ENCODE measurements at regions not wholly inside any gene's neighbourhood (a gene's known extent, or its start where the extent isn't known, plus 50 kb on each side); places are given as distances from the start of the nearest gene placed in this dataset.

- Histone ChIP-seq H3K4me3 (ENCODE audit: insufficient read length, low read depth) (no peak overlapping the region), H3K27me3 (ENCODE audit: insufficient read depth, insufficient read length) (no peaks in the 10 kb centered on the region), H3K36me3 (ENCODE audit: insufficient read depth, insufficient read length, low read length) (no peaks in the 10 kb centered on the region), H3K9ac (ENCODE audit: insufficient read length, low read depth) (no peak overlapping the region), H3K4me1 (ENCODE audit: insufficient read depth, insufficient read length) (no peaks in the 10 kb centered on the region), H3K9me3 (ENCODE audit: insufficient read depth, low read length) (no peaks in the 10 kb centered on the region)
- TF ChIP-seq SUZ12 (IDR thresholded peaks at IDR 0.05; ENCODE audit: extremely low read depth, insufficient read depth, insufficient read length), result no peak
- TF ChIP-seq YY1 (IDR thresholded peaks at IDR 0.05; ENCODE audit: insufficient read depth, insufficient read length), result no peak
- no peak for TF ChIP-seq ZNF274 (IDR thresholded peaks at IDR 0.05; ENCODE audit: low read depth, low read length)
- no peak for DNase-seq (ENCODE audit: low read depth, low spot score)
Observed at GRCh38 chr5:90173299-90174030, 236.1 kb downstream of the CETN3 start.

- TF ChIP-seq ZNF274 (IDR thresholded peaks at IDR 0.05; ENCODE audit: low read depth, low read length) (no peak), YY1 (IDR thresholded peaks at IDR 0.05; ENCODE audit: insufficient read depth, insufficient read length) (no peak), SUZ12 (IDR thresholded peaks at IDR 0.05; ENCODE audit: extremely low read depth, insufficient read depth, insufficient read length) (no peak)
- no peak for DNase-seq (ENCODE audit: low read depth, low spot score)
- Histone ChIP-seq H3K4me3 (ENCODE audit: insufficient read length, low read depth) (no peak overlapping the region), H3K9ac (ENCODE audit: insufficient read length, low read depth) (no peak overlapping the region), H3K4me1 (ENCODE audit: insufficient read depth, insufficient read length) (no peaks in the 10 kb centered on the region), H3K36me3 (ENCODE audit: insufficient read depth, insufficient read length, low read length) (no peaks in the 10 kb centered on the region), H3K9me3 (ENCODE audit: insufficient read depth, low read length) (no peaks in the 10 kb centered on the region), H3K27me3 (ENCODE audit: insufficient read depth, insufficient read length) (no peaks in the 10 kb centered on the region)
Observed at GRCh38 chr5:90171466-90171865, 238.1 kb downstream of the CETN3 start.

- H3K9me3 ChIP-seq (ENCODE audit: insufficient read depth, low read length), result no peaks in the 10 kb centered on the region
- no peak for TF ChIP-seq SUZ12 (IDR thresholded peaks at IDR 0.05; ENCODE audit: extremely low read depth, insufficient read depth, insufficient read length)
- no peak for TF ChIP-seq ZNF274 (IDR thresholded peaks at IDR 0.05; ENCODE audit: low read depth, low read length)
- no peak for TF ChIP-seq YY1 (IDR thresholded peaks at IDR 0.05; ENCODE audit: insufficient read depth, insufficient read length)
- DNase-seq (ENCODE audit: low read depth, low spot score), result no peak
- H3K4me3 ChIP-seq (ENCODE audit: insufficient read length, low read depth), result no peak overlapping the region
- H3K9ac ChIP-seq (ENCODE audit: insufficient read length, low read depth), result no peak overlapping the region
- no peaks in the 10 kb centered on the region for H3K36me3 ChIP-seq (ENCODE audit: insufficient read depth, insufficient read length, low read length)
- no peaks in the 10 kb centered on the region for H3K4me1 ChIP-seq (ENCODE audit: insufficient read depth, insufficient read length)
- no peaks in the 10 kb centered on the region for H3K27me3 ChIP-seq (ENCODE audit: insufficient read depth, insufficient read length)
Observed at GRCh38 chr5:90170261-90170660, 239.3 kb downstream of the CETN3 start.

- no peaks in the 10 kb centered on the region for H3K27me3 ChIP-seq (ENCODE audit: insufficient read depth, insufficient read length)
- TF ChIP-seq SUZ12 (IDR thresholded peaks at IDR 0.05; ENCODE audit: extremely low read depth, insufficient read depth, insufficient read length) (no peak), YY1 (IDR thresholded peaks at IDR 0.05; ENCODE audit: insufficient read depth, insufficient read length) (no peak), ZNF274 (IDR thresholded peaks at IDR 0.05; ENCODE audit: low read depth, low read length) (no peak)
- H3K36me3 ChIP-seq (ENCODE audit: insufficient read depth, insufficient read length, low read length), result no peaks in the 10 kb centered on the region
- H3K9me3 ChIP-seq (ENCODE audit: insufficient read depth, low read length), result no peaks in the 10 kb centered on the region
- no peak overlapping the region for H3K9ac ChIP-seq (ENCODE audit: insufficient read length, low read depth)
- no peaks in the 10 kb centered on the region for H3K4me1 ChIP-seq (ENCODE audit: insufficient read depth, insufficient read length)
- DNase-seq (ENCODE audit: low read depth, low spot score), result no peak
- no peak overlapping the region for H3K4me3 ChIP-seq (ENCODE audit: insufficient read length, low read depth)
Observed at GRCh38 chr5:90169078-90169477, 240.5 kb downstream of the CETN3 start.

- TF ChIP-seq YY1 (IDR thresholded peaks at IDR 0.05; ENCODE audit: insufficient read depth, insufficient read length) (no peak), SUZ12 (IDR thresholded peaks at IDR 0.05; ENCODE audit: extremely low read depth, insufficient read depth, insufficient read length) (no peak), ZNF274 (IDR thresholded peaks at IDR 0.05; ENCODE audit: low read depth, low read length) (no peak)
- Histone ChIP-seq H3K9me3 (ENCODE audit: insufficient read depth, low read length) (no peaks in the 10 kb centered on the region), H3K27me3 (ENCODE audit: insufficient read depth, insufficient read length) (no peaks in the 10 kb centered on the region), H3K4me1 (ENCODE audit: insufficient read depth, insufficient read length) (no peaks in the 10 kb centered on the region), H3K9ac (ENCODE audit: insufficient read length, low read depth) (no peak overlapping the region), H3K4me3 (ENCODE audit: insufficient read length, low read depth) (no peak overlapping the region), H3K36me3 (ENCODE audit: insufficient read depth, insufficient read length, low read length) (no peaks in the 10 kb centered on the region)
- DNase-seq (ENCODE audit: low read depth, low spot score), result no peak
Observed at GRCh38 chr5:90168399-90168798, 241.2 kb downstream of the CETN3 start.

GRCh38 chr5:90166816-90167215, 242.7 kb downstream of the CETN3 start:
- TF ChIP-seq SUZ12 (IDR thresholded peaks at IDR 0.05; ENCODE audit: extremely low read depth, insufficient read depth, insufficient read length), result no peak
- TF ChIP-seq ZNF274 (IDR thresholded peaks at IDR 0.05; ENCODE audit: low read depth, low read length), result no peak
- no peak for TF ChIP-seq YY1 (IDR thresholded peaks at IDR 0.05; ENCODE audit: insufficient read depth, insufficient read length)
- Histone ChIP-seq H3K4me1 (ENCODE audit: insufficient read depth, insufficient read length) (no peaks in the 10 kb centered on the region), H3K27me3 (ENCODE audit: insufficient read depth, insufficient read length) (no peaks in the 10 kb centered on the region), H3K9ac (ENCODE audit: insufficient read length, low read depth) (no peak overlapping the region), H3K9me3 (ENCODE audit: insufficient read depth, low read length) (no peaks in the 10 kb centered on the region), H3K36me3 (ENCODE audit: insufficient read depth, insufficient read length, low read length) (no peaks in the 10 kb centered on the region), H3K4me3 (ENCODE audit: insufficient read length, low read depth) (no peak overlapping the region)
- DNase-seq (ENCODE audit: low read depth, low spot score), result no peak

GRCh38 chr5:90162324-90162723, 247.2 kb downstream of the CETN3 start:
- Histone ChIP-seq H3K9ac (ENCODE audit: insufficient read length, low read depth) (no peak overlapping the region), H3K27me3 (ENCODE audit: insufficient read depth, insufficient read length) (no peaks in the 10 kb centered on the region), H3K9me3 (ENCODE audit: insufficient read depth, low read length) (no peaks in the 10 kb centered on the region), H3K36me3 (ENCODE audit: insufficient read depth, insufficient read length, low read length) (no peaks in the 10 kb centered on the region), H3K4me1 (ENCODE audit: insufficient read depth, insufficient read length) (no peaks in the 10 kb centered on the region), H3K4me3 (ENCODE audit: insufficient read length, low read depth) (no peak overlapping the region)
- DNase-seq (ENCODE audit: low read depth, low spot score), result no peak
- TF ChIP-seq SUZ12 (IDR thresholded peaks at IDR 0.05; ENCODE audit: extremely low read depth, insufficient read depth, insufficient read length) (no peak), ZNF274 (IDR thresholded peaks at IDR 0.05; ENCODE audit: low read depth, low read length) (no peak), YY1 (IDR thresholded peaks at IDR 0.05; ENCODE audit: insufficient read depth, insufficient read length) (no peak)

Data from NT2/D1 (cell line).